ENCODE measurements at regions not wholly inside any gene's neighbourhood (a gene's known extent, or its start where the extent isn't known, plus 50 kb on each side); places are given as distances from the start of the nearest gene placed in this dataset.

DNA sequence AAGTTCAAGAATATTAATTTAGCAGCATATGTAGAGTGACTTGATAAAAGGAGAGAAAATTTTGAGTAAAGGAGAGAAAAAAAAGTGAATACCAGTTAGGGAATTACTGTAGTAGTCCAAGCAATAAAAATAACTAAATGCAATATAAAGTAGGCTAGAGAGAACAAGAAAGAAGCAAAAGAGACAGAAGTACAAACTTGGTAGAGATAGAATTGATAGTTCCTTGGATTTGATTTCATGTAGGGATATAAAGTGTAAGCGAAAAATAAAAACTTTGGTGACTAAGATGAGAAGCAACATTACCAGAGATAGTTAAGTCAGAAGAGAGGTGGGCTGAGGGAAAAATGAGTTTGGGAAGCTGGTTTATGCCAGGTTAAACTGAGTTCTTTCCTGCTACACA lies 252.4 kb downstream of the SEC23A start:
- no peaks in the 10 kb centered on the region for H3K36me3 Mint-ChIP-seq
- no peak for DNase-seq (ENCODE audit: low spot score)
- H3K9me3 Mint-ChIP-seq, result no peaks in the 10 kb centered on the region
- ATAC-seq, result no peak
- H3K27me3 Mint-ChIP-seq, result peaks cover 0 to 13% of the 10 kb centered on the region in 2 donors
- no peaks in the 10 kb centered on the region for H3K4me1 Mint-ChIP-seq (ENCODE audit: low read depth in 2 of 2)
- no peak overlapping the region for H3K27ac Mint-ChIP-seq
- no peak overlapping the region for H3K4me3 Mint-ChIP-seq

DNA sequence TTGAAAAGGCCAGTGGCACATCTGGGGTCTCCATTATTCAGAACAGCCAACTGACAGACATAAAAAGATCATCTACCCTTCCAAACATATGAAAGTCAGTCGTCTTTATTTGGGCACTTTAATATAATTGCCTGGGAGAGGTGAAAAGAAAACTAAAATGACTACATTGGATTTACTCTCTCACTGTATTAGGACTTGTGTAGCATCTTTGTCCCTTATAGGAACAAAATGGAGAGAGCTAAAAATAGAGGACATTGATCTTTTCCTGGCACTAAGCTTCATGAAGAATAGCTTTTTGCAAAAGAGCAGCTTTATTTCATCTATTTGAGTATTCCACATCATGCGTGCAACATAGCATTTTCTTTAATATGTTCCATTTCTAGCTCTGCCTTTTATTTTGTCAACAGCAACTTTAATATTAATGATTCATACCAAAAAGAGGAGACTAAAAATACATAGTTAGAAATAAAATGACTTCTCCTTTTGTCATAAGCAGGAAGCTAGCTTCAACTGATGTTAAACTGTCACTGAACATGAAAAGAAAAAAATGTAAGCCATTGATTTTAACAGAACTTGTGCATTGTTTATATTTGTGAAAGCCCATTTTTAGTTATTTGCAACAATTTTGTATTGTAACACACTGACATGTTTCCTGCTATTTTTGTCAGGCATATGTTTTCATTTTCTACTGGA lies 254.6 kb downstream of the SEC23A start:
- ATAC-seq (no peak), DNase-seq (ENCODE audit: low spot score) (no peak)
- H3K4me1 Mint-ChIP-seq (ENCODE audit: low read depth in 2 of 2), result no peaks in the 10 kb centered on the region
- H3K9me3 Mint-ChIP-seq, result no peaks in the 10 kb centered on the region
- H3K27me3 Mint-ChIP-seq, result peaks cover 0 to 7% of the 10 kb centered on the region in 2 donors
- H3K4me3 Mint-ChIP-seq, result no peak overlapping the region
- H3K27ac Mint-ChIP-seq, result no peak overlapping the region
- no peaks in the 10 kb centered on the region for H3K36me3 Mint-ChIP-seq

- H3K36me3 Mint-ChIP-seq, result no peaks in the 10 kb centered on the region
- peaks cover 0 to 7% of the 10 kb centered on the region in 2 donors for H3K27me3 Mint-ChIP-seq
- ATAC-seq (no peak), DNase-seq (ENCODE audit: low spot score) (no peak)
- no peaks in the 10 kb centered on the region for H3K4me1 Mint-ChIP-seq (ENCODE audit: low read depth in 2 of 2)
- H3K4me3 Mint-ChIP-seq, result no peak overlapping the region
- no peaks in the 10 kb centered on the region for H3K9me3 Mint-ChIP-seq
- no peak overlapping the region for H3K27ac Mint-ChIP-seq
Observed at GRCh38 chr14:38847161-38847560, 255.9 kb downstream of the SEC23A start.

DNA sequence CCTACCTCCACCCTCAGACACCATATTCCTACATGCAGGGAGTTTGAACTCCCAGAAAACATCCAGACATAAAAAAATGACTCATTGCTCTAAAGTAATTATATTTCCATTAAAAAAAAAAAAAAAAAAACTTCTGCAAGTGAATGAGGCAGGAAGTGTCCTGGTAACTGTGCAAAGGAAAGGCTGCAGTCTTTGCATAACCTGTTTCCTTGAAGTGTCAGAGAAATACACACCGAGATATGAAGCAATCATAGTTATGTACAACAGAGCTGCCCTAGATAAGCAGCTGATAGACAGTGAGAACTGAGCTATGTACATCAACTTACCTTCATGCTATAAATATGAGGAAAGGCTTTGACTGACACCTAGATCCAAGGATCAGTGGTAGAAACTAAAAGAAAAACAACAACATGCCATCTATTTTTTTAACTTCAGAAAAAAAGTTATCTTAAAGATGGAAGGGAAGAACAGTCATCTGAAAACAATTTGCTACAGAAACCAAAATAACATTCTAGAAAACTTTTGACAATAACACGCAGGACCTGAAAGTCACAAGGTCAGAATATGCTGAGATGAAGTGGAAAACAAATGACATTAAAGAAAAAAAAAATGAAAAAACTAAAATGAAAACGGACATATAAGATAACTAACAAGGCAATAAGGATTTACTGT lies 263.2 kb downstream of the SEC23A start:
- no peak for ATAC-seq
- no peaks in the 10 kb centered on the region for H3K9me3 Mint-ChIP-seq
- H3K27me3 Mint-ChIP-seq, result no peaks in the 10 kb centered on the region
- H3K36me3 Mint-ChIP-seq, result no peaks in the 10 kb centered on the region
- H3K27ac Mint-ChIP-seq, result no peak overlapping the region
- no peaks in the 10 kb centered on the region for H3K4me1 Mint-ChIP-seq (ENCODE audit: low read depth in 2 of 2)
- no peak for DNase-seq (ENCODE audit: low spot score)
- H3K4me3 Mint-ChIP-seq, result no peak overlapping the region

DNA sequence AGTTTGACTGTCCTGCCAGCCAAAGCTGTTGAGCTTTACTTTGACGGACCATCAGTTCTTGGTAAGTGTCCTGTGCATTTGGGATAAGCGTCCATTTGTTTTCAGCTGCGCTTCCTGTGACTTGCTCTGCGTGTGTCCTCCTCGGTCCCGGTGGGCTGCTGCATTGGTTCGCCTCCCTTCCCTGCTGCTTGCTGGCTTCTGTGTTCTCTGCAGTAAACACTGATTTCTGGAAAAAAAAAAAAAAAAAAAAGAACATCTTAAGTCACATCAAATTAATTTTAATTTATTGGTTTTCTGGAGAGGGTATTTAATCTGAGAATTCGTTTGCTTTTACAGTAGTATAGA lies 264.1 kb downstream of the SEC23A start:
- Mint-ChIP-seq H3K36me3 (no peaks in the 10 kb centered on the region), H3K9me3 (no peaks in the 10 kb centered on the region), H3K4me1 (ENCODE audit: low read depth in 2 of 2) (no peaks in the 10 kb centered on the region), H3K4me3 (no peak overlapping the region), H3K27me3 (no peaks in the 10 kb centered on the region), H3K27ac (no peak overlapping the region)
- ATAC-seq, result no peak
- no peak for DNase-seq (ENCODE audit: low spot score)

DNA sequence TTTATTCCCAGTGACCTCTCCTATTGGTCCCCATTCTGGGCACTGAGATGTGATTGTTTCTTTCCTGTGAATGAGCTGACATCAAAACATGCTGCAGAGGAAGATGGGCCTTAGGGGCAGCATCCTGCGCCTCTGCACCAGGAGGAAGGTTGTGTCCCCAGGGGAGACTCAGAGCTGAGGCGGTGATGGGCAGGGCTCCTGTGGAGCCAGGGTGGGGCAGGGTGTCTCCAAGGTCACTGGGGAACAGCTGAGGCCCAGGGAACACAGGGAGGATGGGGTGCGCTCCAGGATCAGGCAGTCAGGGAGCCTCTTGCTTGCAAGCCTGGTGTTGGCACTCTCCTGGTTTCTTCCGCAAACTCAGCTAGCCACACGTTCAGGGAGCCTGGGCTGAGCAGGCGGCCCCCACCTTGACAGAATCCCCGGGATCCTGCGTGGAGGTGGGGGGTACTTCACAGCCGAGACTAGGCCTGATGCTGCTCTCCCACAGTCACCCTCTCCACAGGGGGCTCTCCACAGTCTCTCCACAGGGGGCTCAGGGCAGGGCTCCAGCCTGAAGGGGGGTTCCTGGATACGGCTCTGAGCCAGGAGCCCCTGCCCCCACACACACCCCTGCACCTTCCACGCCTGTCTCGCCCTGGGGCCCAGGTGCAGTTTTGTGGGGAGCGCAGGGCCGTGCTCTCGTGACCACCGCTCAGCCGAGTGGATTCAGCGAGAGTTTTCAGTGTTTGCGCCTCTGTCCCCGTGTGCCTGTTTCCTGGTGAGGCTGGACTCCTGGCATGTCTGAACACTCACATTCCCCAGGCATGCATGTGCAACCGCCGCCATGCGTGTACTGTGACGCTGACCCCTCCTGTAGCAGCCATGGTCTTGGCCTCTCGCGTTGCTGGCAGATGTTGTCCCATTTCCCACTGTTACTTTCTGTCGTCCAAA lies 264.7 kb downstream of the SEC23A start:
- H3K36me3 Mint-ChIP-seq, result no peaks in the 10 kb centered on the region
- ATAC-seq (peak; percentile 26 to 29), DNase-seq (ENCODE audit: low spot score) (no peak)
- H3K9me3 Mint-ChIP-seq, result no peaks in the 10 kb centered on the region
- H3K27me3 Mint-ChIP-seq, result no peaks in the 10 kb centered on the region
- H3K27ac Mint-ChIP-seq, result no peak overlapping the region
- no peaks in the 10 kb centered on the region for H3K4me1 Mint-ChIP-seq (ENCODE audit: low read depth in 2 of 2)
- H3K4me3 Mint-ChIP-seq, result no peak overlapping the region

DNA sequence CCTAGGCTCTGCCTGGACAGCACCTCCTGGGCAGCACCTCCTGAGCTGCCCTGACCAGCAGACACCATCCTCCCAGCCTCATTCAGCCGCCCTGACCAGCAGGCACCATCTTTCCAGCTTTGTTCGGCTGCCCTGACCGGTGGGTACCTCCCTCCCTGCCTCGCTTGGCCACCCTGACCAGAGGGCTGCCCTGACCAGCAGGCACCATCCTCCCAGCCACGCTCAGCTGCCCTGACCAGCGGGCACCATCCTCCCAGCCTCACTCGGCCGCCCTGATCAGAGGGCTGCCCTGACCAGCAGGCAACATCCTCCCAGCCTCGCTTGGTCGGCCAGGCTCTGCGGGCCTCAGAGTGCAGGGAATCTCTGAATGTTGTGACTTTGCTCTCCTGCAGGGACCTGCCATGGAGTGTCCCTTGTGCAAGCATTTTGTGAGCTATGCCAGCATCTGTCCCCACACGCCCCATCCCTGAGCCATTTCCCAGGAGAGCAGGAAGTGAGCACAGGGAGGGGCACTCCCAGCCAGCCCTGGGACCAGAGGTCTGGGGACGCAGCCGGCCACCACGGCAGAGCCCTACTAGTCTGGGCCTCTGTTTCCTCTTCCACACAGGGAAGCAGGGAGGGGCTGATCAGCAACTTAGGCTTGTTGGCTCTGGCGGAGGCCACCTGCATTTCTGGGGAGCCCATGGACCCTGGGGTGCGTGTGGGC lies 265.5 kb downstream of the SEC23A start:
- DNase-seq (ENCODE audit: low spot score) (no peak), ATAC-seq (peak in 1 of 2 donors; percentile 17)
- no peaks in the 10 kb centered on the region for H3K36me3 Mint-ChIP-seq
- no peak overlapping the region for H3K4me3 Mint-ChIP-seq
- H3K9me3 Mint-ChIP-seq, result no peaks in the 10 kb centered on the region
- no peak overlapping the region for H3K27ac Mint-ChIP-seq
- H3K4me1 Mint-ChIP-seq (ENCODE audit: low read depth in 2 of 2), result no peaks in the 10 kb centered on the region
- no peaks in the 10 kb centered on the region for H3K27me3 Mint-ChIP-seq

GRCh38 chr14:38836539-38836938 lies 266.5 kb downstream of the SEC23A start:
- peak in 1 of 2 donors; percentile 25 for ATAC-seq
- no peaks in the 10 kb centered on the region for H3K36me3 Mint-ChIP-seq

GRCh38 chr14:38835874-38836273 lies 267.2 kb downstream of the SEC23A start:
- no peaks in the 10 kb centered on the region for H3K4me1 Mint-ChIP-seq (ENCODE audit: low read depth in 2 of 2)
- no peak overlapping the region for H3K27ac Mint-ChIP-seq
- DNase-seq (ENCODE audit: low spot score) (no peak), ATAC-seq (no peak)
- H3K36me3 Mint-ChIP-seq, result no peaks in the 10 kb centered on the region
- no peaks in the 10 kb centered on the region for H3K9me3 Mint-ChIP-seq
- no peaks in the 10 kb centered on the region for H3K27me3 Mint-ChIP-seq
- no peak overlapping the region for H3K4me3 Mint-ChIP-seq

More at GRCh38 chr14:38836539-38836938, 266.5 kb downstream of the SEC23A start:
- no peak for DNase-seq (ENCODE audit: low spot score)
- H3K9me3 Mint-ChIP-seq, result no peaks in the 10 kb centered on the region
- no peaks in the 10 kb centered on the region for H3K27me3 Mint-ChIP-seq
- H3K27ac Mint-ChIP-seq, result no peak overlapping the region
- no peak overlapping the region for H3K4me3 Mint-ChIP-seq
- no peaks in the 10 kb centered on the region for H3K4me1 Mint-ChIP-seq (ENCODE audit: low read depth in 2 of 2)

GRCh38 chr14:38828183-38828827 lies 274.7 kb downstream of the SEC23A start:
- ATAC-seq (no peak), DNase-seq (ENCODE audit: low spot score) (no peak)
- Mint-ChIP-seq H3K4me3 (no peak overlapping the region), H3K9me3 (peaks cover 3% of the 10 kb centered on the region), H3K27ac (no peak overlapping the region), H3K27me3 (peaks cover 2 to 7% of the 10 kb centered on the region in 2 donors), H3K4me1 (ENCODE audit: low read depth in 2 of 2) (no peaks in the 10 kb centered on the region), H3K36me3 (no peaks in the 10 kb centered on the region)

DNA sequence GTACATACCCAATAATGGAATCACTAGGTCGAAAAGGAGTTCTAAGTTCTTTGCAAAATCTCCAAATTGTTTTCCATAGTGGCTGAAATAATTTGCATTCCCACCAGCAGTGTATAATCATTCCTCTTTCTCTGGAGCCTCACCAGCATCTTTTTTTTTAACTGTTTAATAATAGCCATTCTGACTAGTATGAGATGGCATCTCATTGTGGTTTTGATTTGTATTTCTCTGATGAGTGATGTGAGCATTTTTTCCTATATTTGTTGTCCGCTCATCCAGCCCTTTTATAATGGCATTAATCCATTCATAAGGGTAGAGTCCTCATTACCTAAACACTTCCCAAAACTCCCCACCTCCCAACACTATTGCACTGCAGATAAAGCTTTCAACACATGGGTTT lies 278.3 kb downstream of the SEC23A start:
- H3K36me3 Mint-ChIP-seq, result no peaks in the 10 kb centered on the region

DNA sequence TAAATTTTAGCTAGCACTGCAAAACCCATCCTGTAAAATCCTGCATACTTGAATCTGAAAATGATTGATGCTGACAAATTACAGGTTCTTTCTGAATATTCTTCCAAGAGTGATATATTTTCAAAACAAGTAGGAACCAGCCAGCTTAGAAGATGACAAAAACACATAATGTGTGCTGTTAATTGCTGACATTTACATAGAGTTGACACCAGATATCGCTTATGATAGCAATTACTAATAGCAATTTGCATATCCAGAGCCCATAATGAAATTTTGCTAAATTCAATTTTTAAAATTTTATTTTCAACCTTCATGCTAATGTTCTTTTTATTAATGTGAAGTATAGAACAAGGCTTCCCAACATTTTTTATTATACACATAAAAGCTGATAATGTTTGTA lies 284.5 kb downstream of the SEC23A start:
- Mint-ChIP-seq H3K4me1 (ENCODE audit: low read depth in 2 of 2) (no peaks in the 10 kb centered on the region), H3K4me3 (no peak overlapping the region), H3K36me3 (no peaks in the 10 kb centered on the region), H3K9me3 (no peaks in the 10 kb centered on the region), H3K27ac (no peak overlapping the region), H3K27me3 (no peaks in the 10 kb centered on the region)
- ATAC-seq, result no peak
- DNase-seq (ENCODE audit: low spot score), result no peak

More for the DNA sequence above, 278.3 kb downstream of the SEC23A start:
- ATAC-seq, result no peak
- H3K4me3 Mint-ChIP-seq, result no peak overlapping the region
- H3K27me3 Mint-ChIP-seq, result peaks cover 2 to 7% of the 10 kb centered on the region in 2 donors
- no peak for DNase-seq (ENCODE audit: low spot score)
- peaks cover 3% of the 10 kb centered on the region for H3K9me3 Mint-ChIP-seq
- no peaks in the 10 kb centered on the region for H3K4me1 Mint-ChIP-seq (ENCODE audit: low read depth in 2 of 2)
- H3K27ac Mint-ChIP-seq, result no peak overlapping the region

- no peak for DNase-seq (ENCODE audit: low spot score)
Observed at GRCh38 chr14:38808734-38809455, 294.1 kb downstream of the SEC23A start.

More at GRCh38 chr14:38808734-38809455, 294.1 kb downstream of the SEC23A start:
- Mint-ChIP-seq H3K27ac (no peak overlapping the region), H3K27me3 (no peaks in the 10 kb centered on the region), H3K4me1 (ENCODE audit: low read depth in 2 of 2) (no peaks in the 10 kb centered on the region), H3K36me3 (no peaks in the 10 kb centered on the region), H3K9me3 (peaks cover 8% of the 10 kb centered on the region), H3K4me3 (no peak overlapping the region)
- no peak for ATAC-seq
